HEK293 (cell line): ENCODE measurements at regions not wholly inside any gene's neighbourhood (a gene's known extent, or its start where the extent isn't known, plus 50 kb on each side); places are given as distances from the start of the nearest gene placed in this dataset.

Experiments used
- CTCF ChIA-PET: fragments of 350-600 bp; formaldehyde crosslinking; extraction: SDS; loops from one replicate; lab custom pipeline; 2021; ENCODE audit warnings: antibody characterized with exemption; lab: Yijun Ruan, JAX
- POLR2A ChIA-PET: fragments of 300-600 bp; formaldehyde crosslinking; extraction: SDS; loops from one replicate; lab custom pipeline; 2020; ENCODE audit warnings: antibody characterized with exemption, inconsistent platforms; lab: Yijun Ruan, JAX
- H3K27ac ChIP-seq: fragments of 200-500 bp; sonication (Bioruptor generic); 2 replicates; pipeline ENCODE4 v1.5.1; 2014; ENCODE audit warnings: low read depth, low read length, control low read depth, inconsistent platforms; ENCODE audit errors: extremely low read depth
- H3K36me3 ChIP-seq, 2 experiments: fragments of 200-500 bp in 1 of 2; sonication (Bioruptor generic) in 1 of 2; 1 replicate in 1 of 2; 2 replicates in 1 of 2; pipeline ENCODE4 v1.5.1; 2014 to 2017; ENCODE audit warnings: inconsistent platforms in 2 of 2, low read length in 2 of 2; ENCODE audit not compliant: control insufficient read depth in 2 of 2, insufficient read depth in 1 of 2
- H3K4me1 ChIP-seq: fragments of 200-500 bp; sonication (Bioruptor generic); 2 replicates; pipeline ENCODE4 v1.5.1; 2014; ENCODE audit warnings: mild to moderate bottlenecking, low read length, inconsistent platforms; ENCODE audit not compliant: control insufficient read depth, insufficient read depth
- H3K4me3 ChIP-seq: 2 replicates; pipeline ENCODE4 v1.5.1; 2011; ENCODE audit warnings: low read depth, mild to moderate bottlenecking, control low read depth, low read length, moderate library complexity
- H3K9me3 ChIP-seq: fragments of 200-500 bp; sonication (Bioruptor generic); 2 replicates; pipeline ENCODE4 v1.5.1; 2014; ENCODE audit warnings: low read depth, low read length, inconsistent platforms; ENCODE audit not compliant: control insufficient read depth, insufficient read depth
- IKZF3 ChIP-seq: fragments of 450-650 bp; IDR thresholded peaks from 2 replicates; pipeline ENCODE4 v1.5.0; 2018; ENCODE audit warnings: missing biosample characterization, mild to moderate bottlenecking, missing genetic modification characterization, moderate library complexity
- PRDM2 ChIP-seq: fragments of 450-650 bp; formaldehyde crosslinking; IDR thresholded peaks from 2 replicates; pipeline ENCODE4 v1.5.1; 2016; ENCODE audit warnings: missing biosample characterization, missing genetic modification characterization, borderline replicate concordance
- PRDM6 ChIP-seq: fragments of 450-650 bp; formaldehyde crosslinking; IDR thresholded peaks from 2 replicates; pipeline ENCODE4 v1.5.1; 2017; ENCODE audit warnings: missing biosample characterization, missing genetic modification characterization
- SP3 ChIP-seq: fragments of 450-650 bp; formaldehyde crosslinking; IDR thresholded peaks from 2 replicates; pipeline ENCODE4 v1.5.1; 2016; ENCODE audit warnings: missing biosample characterization, missing genetic modification characterization
- YY2 ChIP-seq: fragments of 450-650 bp; formaldehyde crosslinking; IDR thresholded peaks from 2 replicates; pipeline ENCODE4 v1.5.1; 2016; ENCODE audit warnings: missing biosample characterization, missing genetic modification characterization
- ZFHX2 ChIP-seq: fragments of 450-650 bp; formaldehyde crosslinking; conservative IDR thresholded peaks from 2 replicates; pipeline ENCODE4 v1.5.1; 2016; ENCODE audit warnings: missing biosample characterization, missing genetic modification characterization
- ZNF140 ChIP-seq: fragments of 450-650 bp; formaldehyde crosslinking; IDR thresholded peaks from 2 replicates; pipeline ENCODE4 v1.5.1; 2016; ENCODE audit warnings: missing biosample characterization, missing genetic modification characterization
- ZNF223 ChIP-seq: fragments of 450-650 bp; formaldehyde crosslinking; IDR thresholded peaks from 2 replicates; pipeline ENCODE4 v1.5.1; 2016; ENCODE audit warnings: missing biosample characterization, missing genetic modification characterization
- ZNF324 ChIP-seq: fragments of 450-650 bp; formaldehyde crosslinking; IDR thresholded peaks from 2 replicates; pipeline ENCODE4 v1.5.1; 2016; ENCODE audit warnings: missing biosample characterization, missing genetic modification characterization
- ZNF362 ChIP-seq: fragments of 450-650 bp; formaldehyde crosslinking; IDR thresholded peaks from 2 replicates; pipeline ENCODE4 v1.5.1; 2016; ENCODE audit warnings: missing biosample characterization, missing genetic modification characterization
- ZNF426 ChIP-seq: fragments of 450-650 bp; formaldehyde crosslinking; IDR thresholded peaks from 2 replicates; pipeline ENCODE4 v1.5.1; 2017; ENCODE audit warnings: missing biosample characterization, missing genetic modification characterization, mild to moderate bottlenecking, inconsistent platforms, moderate library complexity
- ZNF513 ChIP-seq: fragments of 450-650 bp; IDR thresholded peaks from 2 replicates; pipeline ENCODE4 v1.5.1; 2018; ENCODE audit warnings: missing biosample characterization, missing genetic modification characterization
- ZNF555 ChIP-seq: fragments of 450-650 bp; formaldehyde crosslinking; conservative IDR thresholded peaks from 2 replicates; pipeline ENCODE4 v1.5.1; 2017; ENCODE audit warnings: missing biosample characterization, mild to moderate bottlenecking, missing genetic modification characterization, inconsistent platforms
- ZNF585B ChIP-seq: fragments of 450-650 bp; formaldehyde crosslinking; IDR thresholded peaks from 2 replicates; pipeline ENCODE4 v1.5.1; 2016; ENCODE audit warnings: missing biosample characterization, missing genetic modification characterization
- ZNF600 ChIP-seq: fragments of 450-650 bp; formaldehyde crosslinking; IDR thresholded peaks from 2 replicates; pipeline ENCODE4 v1.5.1; 2016; ENCODE audit warnings: missing biosample characterization, missing genetic modification characterization
- ZNF623 ChIP-seq: fragments of 450-650 bp; formaldehyde crosslinking; IDR thresholded peaks from 2 replicates; pipeline ENCODE4 v1.5.1; 2016; ENCODE audit warnings: missing biosample characterization, missing genetic modification characterization
- ZNF707 ChIP-seq: fragments of 450-650 bp; formaldehyde crosslinking; IDR thresholded peaks from 2 replicates; pipeline ENCODE4 v1.5.1; 2016; ENCODE audit warnings: missing biosample characterization, missing genetic modification characterization
- ZNF830 ChIP-seq: fragments of 450-650 bp; IDR thresholded peaks from 2 replicates; pipeline ENCODE4 v1.5.0; 2018; ENCODE audit warnings: missing biosample characterization, missing genetic modification characterization, low read depth, mild to moderate bottlenecking, moderate library complexity

- TF ChIP-seq PRDM6 (no peak), ZNF707 (tag by site-specific recombination) (no peak), ZNF585B (tag by site-specific recombination) (no peak), ZNF600 (tag by site-specific recombination) (no peak), ZNF623 (tag by site-specific recombination) (no peak), ZFHX2 (no peak)
- TF ChIP-seq, all 188 proteins: peak for 0
Measured at GRCh38 chr5:175131432-175131831, 312.6 kb downstream of the DRD1 start (continued).

GRCh38 chr5:175129619-175130018 is 314.4 kb downstream of the DRD1 start:
- POLR2A ChIA-PET: no interaction called here
- H3K36me3 ChIP-seq: no peaks in the 10 kb centered on the region
- TF ChIP-seq ZNF140 (tag by site-specific recombination) (no peak), ZNF426 (tag by site-specific recombination) (no peak), PRDM2 (tag by site-specific recombination) (no peak), IKZF3 (tag by site-specific recombination) (no peak), ZNF223 (tag by site-specific recombination) (no peak), ZNF555 (tag by site-specific recombination) (no peak), SP3 (tag by site-specific recombination) (no peak), ZNF324 (tag by site-specific recombination) (no peak), ZNF513 (no peak), ZNF362 (tag by site-specific recombination) (no peak), ZNF830 (tag by site-specific recombination) (no peak), YY2 (no peak)
- TF ChIP-seq, all 188 proteins: peak for 0
- no peaks in the 10 kb centered on the region for H3K4me1 ChIP-seq
- no peaks in the 10 kb centered on the region for H3K9me3 ChIP-seq
- CTCF ChIA-PET: no interaction called here
- H3K27ac ChIP-seq: no peak overlapping the region
- H3K4me3 ChIP-seq: no peak overlapping the region
